ENCODE measurements at regions not wholly inside any gene's neighbourhood (a gene's known extent, or its start where the extent isn't known, plus 50 kb on each side); places are given as distances from the start of the nearest gene placed in this dataset.
A peak's percentile ranks its signal among the peaks of the same experiment; 100 is the strongest.

GRCh38 chr2:238665919-238666318 is 182.0 kb upstream of the TWIST2 start:
- H3K27ac ChIP-seq (ENCODE audit: low read depth in 2 of 2, low read length in 1 of 2) = no peak overlapping the region

GRCh38 chr2:238666543-238666942 is 181.3 kb upstream of the TWIST2 start:
- CTCF ChIA-PET = interaction anchor here (0.7 kb wide), 1 partner anchor 70 kb away, joined by 3 read pairs; no protein-coding TSS in a partner anchor
- POLR2A ChIA-PET = no interaction called here
- WGBS (ENCODE audit: low lambda C conversion rate) = 56% methylated on average over 1 of the region's 1 CpG
- no peak overlapping the region for H3K4me2 ChIP-seq
- H3K9me3 ChIP-seq = peaks cover 2% of the 10 kb centered on the region; the same call in 1 of the 2 replicates
- H2AFZ ChIP-seq (ENCODE audit: low read depth) = no peak overlapping the region
- H3K4me3 ChIP-seq (ENCODE audit: low read depth in 2 of 2, low read length in 1 of 2) = no peak overlapping the region
- no peaks in the 10 kb centered on the region for H3F3A ChIP-seq (replicated peaks; ENCODE audit: insufficient read depth)
- no peak for TF ChIP-seq EP300 (IDR thresholded peaks at IDR 0.05; ENCODE audit: borderline replicate concordance in 1 of 2, low read depth in 1 of 2, low read length in 1 of 2)
- TF ChIP-seq ZBTB33 (IDR thresholded peaks at IDR 0.05; ENCODE audit: borderline replicate concordance, low read depth) = no peak
- no peak for TF ChIP-seq EZH2phosphoT487 (IDR thresholded peaks at IDR 0.05; ENCODE audit: borderline replicate concordance, low read depth)
- TF ChIP-seq IRF3 (IDR thresholded peaks at IDR 0.05; ENCODE audit: low read depth, low read length) = no peak
- no peak for TF ChIP-seq USF1 (IDR thresholded peaks at IDR 0.05; ENCODE audit: borderline replicate concordance, low read depth)
- TF ChIP-seq MAX (IDR thresholded peaks at IDR 0.05; ENCODE audit: low read depth) = no peak
- no peak for TF ChIP-seq RCOR1 (IDR thresholded peaks at IDR 0.05; ENCODE audit: low read length)
- TF ChIP-seq SMC3 (IDR thresholded peaks at IDR 0.05; ENCODE audit: low read depth, low read length) = no peak
- TF ChIP-seq JUND (IDR thresholded peaks at IDR 0.05) = no peak
- no peaks in the 10 kb centered on the region for H3K36me3 ChIP-seq (replicated peaks in 1 of 2; ENCODE audit: control insufficient read depth in 1 of 2, insufficient read depth in 2 of 2, low read length in 1 of 2)
- no peak for DNase-seq
- H3K79me2 ChIP-seq (ENCODE audit: insufficient read depth) = no peaks in the 10 kb centered on the region
- H3K27me3 ChIP-seq (ENCODE audit: insufficient read depth) = no peaks in the 10 kb centered on the region
- peak overlapping the region in 1 of 2 experiments; percentile 26; a peak in 1 of 4 replicates for H3K27ac ChIP-seq (ENCODE audit: low read depth in 2 of 2, low read length in 1 of 2)
- H3K9ac ChIP-seq = no peak overlapping the region
- H3K4me1 ChIP-seq (ENCODE audit: control insufficient read depth in 1 of 2, insufficient read depth in 2 of 2, low read depth in 1 of 2, low read length in 1 of 2) = peaks cover 0 to 5% of the 10 kb centered on the region in 2 experiments; a peak in 1 of 4 replicates
- H4K20me1 ChIP-seq (ENCODE audit: insufficient read depth) = no peaks in the 10 kb centered on the region
- no peaks in the 10 kb centered on the region for H3K9me2 ChIP-seq

More at GRCh38 chr2:238665919-238666318, 182.0 kb upstream of the TWIST2 start:
- peak; percentile 25; the same call in 1 of the 2 replicates for TF ChIP-seq PBX3 (IDR thresholded peaks at IDR 0.05)
- peak; percentile 51; the same call in 1 of the 2 replicates for TF ChIP-seq TCF12 (IDR thresholded peaks at IDR 0.05)
- 0 out of 4 replicates have a peak, but pooled peaks of 1 of the 2 experiments have one; percentile 11 for TF ChIP-seq EP300 (IDR thresholded peaks at IDR 0.05; ENCODE audit: borderline replicate concordance in 1 of 2, low read depth in 1 of 2, low read length in 1 of 2)
- no peak for TF ChIP-seq SMC3 (IDR thresholded peaks at IDR 0.05; ENCODE audit: low read depth, low read length)
- ChIA-PET CTCF (no interaction called here), POLR2A (no interaction called here)
- H3K79me2 ChIP-seq (ENCODE audit: insufficient read depth) = no peaks in the 10 kb centered on the region
- no peaks in the 10 kb centered on the region for H3F3A ChIP-seq (replicated peaks; ENCODE audit: insufficient read depth)
- H3K36me3 ChIP-seq (replicated peaks in 1 of 2; ENCODE audit: control insufficient read depth in 1 of 2, insufficient read depth in 2 of 2, low read length in 1 of 2) = no peaks in the 10 kb centered on the region
- H3K4me3 ChIP-seq (ENCODE audit: low read depth in 2 of 2, low read length in 1 of 2) = no peak overlapping the region
- no peak overlapping the region for H3K9ac ChIP-seq
- WGBS (ENCODE audit: low lambda C conversion rate) = 42% methylated on average over 3 of the region's 3 CpGs
- H3K4me2 ChIP-seq = no peak overlapping the region
- H3K9me2 ChIP-seq = no peaks in the 10 kb centered on the region
- peaks cover 0 to 5% of the 10 kb centered on the region in 2 experiments; a peak in 1 of 4 replicates for H3K4me1 ChIP-seq (ENCODE audit: control insufficient read depth in 1 of 2, insufficient read depth in 2 of 2, low read depth in 1 of 2, low read length in 1 of 2)
- no peaks in the 10 kb centered on the region for H4K20me1 ChIP-seq (ENCODE audit: insufficient read depth)
- no peak for DNase-seq
- no peaks in the 10 kb centered on the region for H3K27me3 ChIP-seq (ENCODE audit: insufficient read depth)
- peaks cover 7% of the 10 kb centered on the region; the same call in 1 of the 2 replicates for H3K9me3 ChIP-seq
- no peak overlapping the region for H2AFZ ChIP-seq (ENCODE audit: low read depth)

Measured in SK-N-SH (cell line).